Right atrium auricular region (tissue), 2 donors: ENCODE measurements at regions not wholly inside any gene's neighbourhood (a gene's known extent, or its start where the extent isn't known, plus 50 kb on each side); places are given as distances from the start of the nearest gene placed in this dataset.

Experiments used
- DNase-seq: peaks from one replicate; pipeline ENCODE4 v3.0.0-alpha.2; 2019; ENCODE audit warnings: low spot score
- H3K27ac ChIP-seq, 2 donors: fragments of 200-600 bp; sonication (generic); 1 replicate in 1 of 2; 2 replicates in 1 of 2; pipeline ENCODE4 v1.5.1; 2016 to 2019
- H3K27me3 ChIP-seq, 2 donors: fragments of 200-600 bp; sonication (generic); one replicate each; pipeline versions ENCODE4 v1.5.1 to v1.6.0; 2017 to 2019
- H3K36me3 ChIP-seq: fragments of 200-600 bp; sonication (generic); one replicate; pipeline ENCODE4 v1.5.1; 2016
- H3K4me1 ChIP-seq, 2 donors: fragments of 200-600 bp; sonication (generic); one replicate each; pipeline versions ENCODE4 v1.5.1 to v1.6.0; 2017 to 2019
- H3K4me3 ChIP-seq, 2 donors: fragments of 200-600 bp; sonication (generic); 1 replicate in 1 of 2; 2 replicates in 1 of 2; pipeline ENCODE4 v1.5.1; 2017 to 2019; ENCODE audit warnings: mild to moderate bottlenecking in 1 of 2, moderate library complexity in 1 of 2
- H3K9me3 ChIP-seq, 2 donors: fragments of 200-600 bp; sonication (generic); one replicate each; pipeline ENCODE4 v1.5.1; 2019
- CTCF ChIP-seq, 2 donors: fragments of 200-600 bp; sonication (generic); IDR thresholded peaks; one replicate each; pipeline ENCODE4 v1.5.1; 2019; ENCODE audit warnings: antibody characterized with exemption in 2 of 2

DNA sequence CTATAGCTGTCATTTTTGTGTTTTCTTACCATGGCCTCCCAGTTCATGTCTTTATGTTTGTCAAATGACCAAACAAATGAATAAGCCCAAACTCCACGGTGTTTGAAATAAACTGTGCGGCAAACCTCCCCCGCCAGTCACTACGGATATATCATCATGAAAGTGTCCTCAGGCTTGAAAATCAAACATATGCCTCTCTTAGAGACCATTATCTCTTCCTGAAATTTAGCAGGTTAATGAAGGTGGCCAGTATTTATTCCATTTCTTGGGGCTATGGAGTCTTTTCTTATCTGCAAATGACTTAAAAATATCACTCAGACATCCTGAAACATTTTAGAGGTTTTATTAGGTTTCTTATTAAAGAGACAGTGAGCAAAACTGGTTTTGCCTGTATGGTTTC lies 610.3 kb upstream of the CDH5 start:
- DNase-seq, result no peak
- H3K27ac ChIP-seq, result no peak overlapping the region
- no peaks in the 10 kb centered on the region for H3K27me3 ChIP-seq
- H3K4me1 ChIP-seq, result no peaks in the 10 kb centered on the region
- TF ChIP-seq CTCF (IDR thresholded peaks at IDR 0.05), result no peak
- H3K9me3 ChIP-seq, result no peaks in the 10 kb centered on the region
- H3K36me3 ChIP-seq, result no peaks in the 10 kb centered on the region
- H3K4me3 ChIP-seq, result no peak overlapping the region

- no peaks in the 10 kb centered on the region for H3K4me1 ChIP-seq
- TF ChIP-seq CTCF (IDR thresholded peaks at IDR 0.05), result no peak
- H3K27ac ChIP-seq, result no peak overlapping the region
- DNase-seq, result no peak
- no peak overlapping the region for H3K4me3 ChIP-seq
- H3K27me3 ChIP-seq, result no peaks in the 10 kb centered on the region
- H3K36me3 ChIP-seq, result no peaks in the 10 kb centered on the region
- H3K9me3 ChIP-seq, result no peaks in the 10 kb centered on the region
These were observed 611.4 kb upstream of the CDH5 start for GRCh38 chr16:65754820-65755691.

GRCh38 chr16:65752522-65752844 lies 614.0 kb upstream of the CDH5 start:
- Histone ChIP-seq H3K4me3 (no peak overlapping the region), H3K36me3 (no peaks in the 10 kb centered on the region), H3K4me1 (no peaks in the 10 kb centered on the region), H3K27ac (no peak overlapping the region), H3K27me3 (no peaks in the 10 kb centered on the region), H3K9me3 (no peaks in the 10 kb centered on the region)
- no peak for DNase-seq
- TF ChIP-seq CTCF (IDR thresholded peaks at IDR 0.05), result no peak

DNA sequence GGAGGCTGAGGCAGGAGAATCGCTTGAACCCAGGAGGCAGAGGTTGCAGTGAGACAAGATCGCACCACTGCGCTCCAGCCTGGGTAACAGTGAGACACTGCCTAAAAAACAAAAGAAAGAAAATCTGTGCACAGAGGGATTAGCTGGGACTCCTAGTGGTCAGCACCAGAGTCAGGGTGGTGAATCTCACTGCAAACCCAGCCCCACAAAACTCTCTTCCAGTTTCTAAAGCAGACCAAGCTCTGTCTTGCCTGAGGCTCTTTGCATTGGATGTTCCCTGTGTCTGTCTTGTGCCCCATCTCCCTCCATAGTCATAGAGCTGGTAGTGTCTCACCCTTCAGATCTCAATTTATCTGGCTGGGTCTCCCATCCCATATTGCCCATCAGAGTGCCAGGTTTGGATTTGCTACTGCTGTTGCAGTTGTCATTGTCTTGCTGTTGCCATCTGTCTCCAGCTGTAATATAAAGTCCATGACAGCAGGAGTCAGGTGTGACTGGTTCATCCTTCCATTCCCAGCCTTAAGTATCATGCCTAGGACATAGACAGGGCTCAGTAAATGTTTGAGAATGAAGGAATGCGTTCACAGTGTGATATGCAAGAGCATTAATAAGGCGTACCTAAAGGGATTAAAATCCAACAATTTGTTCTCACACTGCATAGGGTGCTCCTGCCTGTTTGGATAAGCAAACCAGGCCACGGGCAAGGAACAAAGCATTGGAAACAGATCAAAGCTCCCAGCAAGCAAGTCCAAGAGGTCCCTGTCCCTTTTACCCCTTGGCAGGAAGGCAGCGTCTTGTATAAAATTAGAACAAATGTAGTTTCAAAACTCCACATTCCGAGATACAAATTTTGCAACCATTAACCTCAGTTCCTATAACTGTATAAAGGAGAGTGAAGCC lies 614.6 kb upstream of the CDH5 start:
- TF ChIP-seq CTCF (IDR thresholded peaks at IDR 0.05), result no peak
- Histone ChIP-seq H3K36me3 (no peaks in the 10 kb centered on the region), H3K4me1 (no peaks in the 10 kb centered on the region), H3K27ac (no peak overlapping the region), H3K27me3 (no peaks in the 10 kb centered on the region), H3K4me3 (no peak overlapping the region), H3K9me3 (no peaks in the 10 kb centered on the region)
- DNase-seq, result no peak

GRCh38 chr16:65749506-65749905 lies 617.0 kb upstream of the CDH5 start:
- Histone ChIP-seq H3K27ac (no peak overlapping the region), H3K27me3 (no peaks in the 10 kb centered on the region), H3K4me3 (no peak overlapping the region), H3K4me1 (no peaks in the 10 kb centered on the region), H3K9me3 (no peaks in the 10 kb centered on the region), H3K36me3 (no peaks in the 10 kb centered on the region)
- no peak for DNase-seq
- TF ChIP-seq CTCF (IDR thresholded peaks at IDR 0.05), result no peak
